ENCODE measurements at regions not wholly inside any gene's neighbourhood (a gene's known extent, or its start where the extent isn't known, plus 50 kb on each side); places are given as distances from the start of the nearest gene placed in this dataset.
A peak's percentile ranks its signal among the peaks of the same experiment; 100 is the strongest.
"Not testable (repeated sequence)": the region's sequence is repeated elsewhere in the genome, so short reads cannot be mapped to it uniquely, and the experiment has no call there.

DNA sequence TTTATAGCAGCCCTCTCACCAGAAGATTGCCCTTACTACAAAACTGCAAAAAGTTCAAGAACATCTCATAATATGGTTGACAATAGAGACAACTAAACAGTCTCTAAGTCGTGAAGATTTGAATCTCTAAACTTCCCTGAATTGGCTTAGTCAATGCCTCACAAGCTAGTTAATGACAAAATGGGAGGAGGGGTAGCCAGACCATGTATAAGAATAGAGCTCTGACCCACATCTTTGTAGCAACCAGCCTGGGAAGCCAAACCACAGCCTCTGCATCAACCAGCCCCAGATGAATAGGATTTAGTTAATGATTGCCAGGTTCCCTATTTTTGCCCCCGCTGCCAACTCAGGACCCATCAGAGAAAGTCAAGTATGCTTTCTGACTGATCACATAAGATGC lies 1265.9 kb upstream of the PCDH10 start:
- not testable (repeated sequence) for DNase-seq (ENCODE audit: low read depth in 3 of 3, low spot score in 2 of 3)

DNA sequence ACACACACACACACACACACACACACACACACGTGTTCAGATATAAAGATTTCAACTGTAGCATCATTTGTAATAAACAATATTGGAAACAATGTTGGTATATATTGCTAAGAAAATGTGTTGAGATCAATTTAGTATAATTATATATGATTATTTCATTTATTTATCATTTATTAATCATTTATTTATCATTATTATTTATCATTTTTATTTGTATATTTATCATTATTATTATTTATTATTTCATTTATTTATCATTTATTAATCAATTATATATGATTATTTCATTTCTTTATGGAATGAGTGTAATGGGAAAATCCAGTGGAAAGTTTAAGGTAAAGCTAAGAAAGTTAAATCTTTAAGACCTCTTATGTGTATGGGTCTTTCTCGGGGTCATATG lies 1223.4 kb upstream of the PCDH10 start:
- not testable (repeated sequence) for DNase-seq (ENCODE audit: low read depth in 3 of 3, low spot score in 2 of 3)

- not testable (repeated sequence) for DNase-seq (ENCODE audit: low read depth in 3 of 3, low spot score in 2 of 3)
Observed at GRCh38 chr4:131967646-131968045, 1181.4 kb upstream of the PCDH10 start.

DNA sequence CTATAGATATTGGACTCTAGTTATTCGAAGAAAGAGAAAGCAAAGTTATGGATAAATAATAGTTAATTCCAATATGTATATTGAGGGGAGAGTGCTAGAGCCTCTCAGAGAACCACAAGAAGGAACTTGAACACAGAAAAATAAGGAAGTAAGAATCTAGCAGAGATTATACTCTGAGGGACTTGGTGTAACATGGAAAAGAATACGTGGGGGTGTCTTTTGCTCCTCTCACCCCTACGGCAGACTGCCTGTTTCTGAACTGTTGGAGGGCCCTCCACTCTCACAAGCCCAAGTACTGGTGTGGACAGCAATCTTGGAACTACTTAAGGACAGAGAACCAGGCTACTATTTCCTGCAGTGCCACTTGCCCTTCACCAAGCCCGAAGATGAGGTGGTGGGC lies 1174.4 kb upstream of the PCDH10 start:
- no peak for DNase-seq (ENCODE audit: low read depth in 3 of 3, low spot score in 2 of 3)

- not testable (repeated sequence) for DNase-seq (ENCODE audit: low read depth in 3 of 3, low spot score in 2 of 3)
Observed at GRCh38 chr4:131975276-131976132, 1173.6 kb upstream of the PCDH10 start.

DNA sequence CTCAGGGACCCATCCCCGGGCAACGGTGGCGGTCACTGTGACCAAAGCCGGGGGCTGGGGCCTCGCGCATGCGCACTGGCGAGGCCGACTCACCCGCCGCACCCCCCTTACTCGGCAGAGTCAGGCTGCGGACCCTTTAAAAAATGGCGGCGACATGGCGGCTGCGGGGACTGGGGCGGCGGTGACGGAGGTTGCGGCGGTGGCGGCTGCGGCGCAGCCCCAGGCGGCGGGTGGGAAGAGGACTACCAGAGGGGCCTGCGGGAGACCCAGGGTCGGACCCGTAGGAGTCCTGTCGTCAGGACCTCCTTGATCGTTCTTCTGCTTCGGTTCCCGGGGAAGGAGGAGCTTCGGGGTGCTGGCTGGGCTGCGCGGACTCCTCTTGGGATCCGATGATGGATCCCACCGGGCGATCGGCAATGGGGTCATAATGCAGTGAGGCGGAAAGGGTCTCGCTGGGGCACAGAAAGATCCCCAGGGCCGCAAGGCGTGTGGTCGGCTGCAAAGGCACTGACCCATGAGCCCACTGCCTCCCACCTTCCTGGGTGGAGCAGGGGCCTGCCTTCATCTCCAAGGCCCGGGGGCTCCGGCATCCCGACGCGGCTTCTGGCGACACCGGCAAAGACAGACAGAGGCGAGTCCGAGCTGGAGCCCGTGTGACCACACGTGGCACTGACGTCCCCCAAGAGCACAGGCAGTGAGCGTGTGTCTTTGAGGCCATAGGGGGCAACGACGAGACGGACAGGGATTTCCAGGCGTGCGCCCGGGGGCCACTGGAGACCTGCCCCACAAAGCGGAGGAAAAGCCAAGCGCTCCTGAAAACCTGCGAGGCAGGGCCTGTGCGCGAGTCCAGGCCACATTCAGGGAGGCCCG lies 1172.7 kb upstream of the PCDH10 start:
- not testable (repeated sequence) for DNase-seq (ENCODE audit: low read depth in 3 of 3, low spot score in 2 of 3)

GRCh38 chr4:131978120-131978519 lies 1171.0 kb upstream of the PCDH10 start:
- no peak for DNase-seq (ENCODE audit: low read depth in 3 of 3, low spot score in 2 of 3)

DNA sequence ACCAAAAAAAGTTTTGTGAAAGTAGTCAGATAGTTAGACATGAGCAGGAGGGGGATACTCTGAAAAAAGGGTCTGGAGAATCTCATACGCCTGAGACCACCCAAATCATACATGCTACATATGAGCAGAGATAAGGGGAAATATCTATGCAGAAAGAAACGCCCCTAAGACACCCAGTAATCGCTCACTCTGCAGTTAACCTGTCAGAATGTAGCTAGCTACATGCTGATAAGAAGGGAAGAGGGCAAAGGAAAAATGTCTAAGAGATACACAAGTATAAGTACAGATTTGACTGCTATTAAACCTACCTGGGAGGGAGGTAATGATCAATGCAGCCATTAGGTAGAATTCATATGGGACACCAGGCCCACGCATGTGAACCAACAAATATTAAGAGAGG lies 1159.5 kb upstream of the PCDH10 start:
- DNase-seq (ENCODE audit: low read depth in 3 of 3, low spot score in 2 of 3), result no peak

GRCh38 chr4:132001542-132001941 lies 1147.6 kb upstream of the PCDH10 start:
- no peak for DNase-seq (ENCODE audit: low read depth in 3 of 3, low spot score in 2 of 3)

- no peak for DNase-seq (ENCODE audit: low read depth in 3 of 3, low spot score in 2 of 3)
Observed at GRCh38 chr4:132003593-132003992, 1145.5 kb upstream of the PCDH10 start.

- DNase-seq (ENCODE audit: low read depth in 3 of 3, low spot score in 2 of 3), result no peak
Observed at GRCh38 chr4:132015321-132015720, 1133.8 kb upstream of the PCDH10 start.

GRCh38 chr4:132016703-132017350 lies 1132.3 kb upstream of the PCDH10 start:
- no peak for DNase-seq (ENCODE audit: low read depth in 3 of 3, low spot score in 2 of 3)

- no peak for DNase-seq (ENCODE audit: low read depth in 3 of 3, low spot score in 2 of 3)
Observed at GRCh38 chr4:132026166-132026565, 1122.9 kb upstream of the PCDH10 start.

GRCh38 chr4:132026816-132027215 lies 1122.3 kb upstream of the PCDH10 start:
- no peak for DNase-seq (ENCODE audit: low read depth in 3 of 3, low spot score in 2 of 3)

GRCh38 chr4:132056496-132056895 lies 1092.6 kb upstream of the PCDH10 start:
- no peak for DNase-seq (ENCODE audit: low read depth in 3 of 3, low spot score in 2 of 3)

GRCh38 chr4:132059227-132059626 lies 1089.9 kb upstream of the PCDH10 start:
- DNase-seq (ENCODE audit: low read depth in 3 of 3, low spot score in 2 of 3), result no peak

DNA sequence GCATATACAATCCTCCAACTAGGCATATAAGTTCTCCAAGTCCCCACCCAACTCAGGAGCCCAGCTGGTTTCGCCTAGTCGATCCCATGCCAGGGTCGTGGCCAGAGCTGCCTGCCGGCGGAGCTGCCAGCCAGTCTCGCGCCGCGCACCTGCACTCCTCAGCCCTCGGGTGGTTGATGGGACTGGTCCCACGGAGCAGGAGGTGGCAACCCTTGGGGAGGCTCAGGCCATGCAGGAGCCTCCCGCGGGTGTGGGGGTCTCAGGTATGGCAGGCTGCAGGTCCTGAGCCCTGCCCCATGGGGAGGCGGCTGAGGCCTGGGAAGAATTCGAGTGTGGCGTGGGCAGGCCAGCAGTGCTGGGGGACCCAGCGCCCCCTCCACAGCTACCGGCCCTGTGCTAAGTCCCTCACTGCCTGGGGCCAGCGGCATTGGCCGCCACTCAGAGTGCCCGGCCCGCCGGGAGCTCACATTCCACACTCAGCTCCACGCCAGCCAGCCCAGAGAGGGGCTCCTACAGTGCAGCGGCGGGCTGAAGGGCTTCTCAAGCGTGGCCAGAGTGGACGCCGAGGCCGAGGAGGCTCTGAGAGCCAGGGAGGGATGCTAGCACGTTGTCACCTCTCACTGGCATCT lies 1086.4 kb upstream of the PCDH10 start:
- DNase-seq (ENCODE audit: low read depth in 3 of 3, low spot score in 2 of 3), result no peak

- peak in 1 of 3 donors; percentile 2 for DNase-seq (ENCODE audit: low read depth in 3 of 3, low spot score in 2 of 3)
Observed at GRCh38 chr4:132063829-132064228, 1085.3 kb upstream of the PCDH10 start.

GRCh38 chr4:132065940-132066495 lies 1083.1 kb upstream of the PCDH10 start:
- DNase-seq (ENCODE audit: low read depth in 3 of 3, low spot score in 2 of 3), result no peak

GRCh38 chr4:132071815-132072214 lies 1077.3 kb upstream of the PCDH10 start:
- no peak for DNase-seq (ENCODE audit: low read depth in 3 of 3, low spot score in 2 of 3)

Data from right renal cortex interstitium (tissue), 3 donors.